Naive thymus-derived CD8-positive, alpha-beta T cell (primary cell): ENCODE measurements at regions not wholly inside any gene's neighbourhood (a gene's known extent, or its start where the extent isn't known, plus 50 kb on each side); places are given as distances from the start of the nearest gene placed in this dataset.

Source experiments
- ATAC-seq, 2 donors: fragments of 150-1000 bp; cut with Tn5 transposase in 1 of 2; sonication (Bioruptor Pico), chemical (Tn5 transposase) in 1 of 2; 1 replicate in 1 of 2; 2 replicates in 1 of 2; pipeline ENCODE4 v1.10.0; 2021; ENCODE audit warnings: mild to moderate bottlenecking in 2 of 2, moderate library complexity in 2 of 2
- POLR2A ChIA-PET: fragments of 350-600 bp; sonication (Branson Sonifier 250); formaldehyde crosslinking; loops from one replicate; lab custom pipeline; 2021; ENCODE audit warnings: antibody characterized with exemption; lab: Charles Lee
- DNase-seq, 10 donors: peaks; one replicate each; pipeline versions ENCODE4 v3.0.0 to v3.0.0-alpha.2; 2020 to 2022
- H3K27ac Mint-ChIP-seq, 10 donors: one replicate each; pipeline ENCODE4 v1.8.0; 2020 to 2022; ENCODE audit warnings: mild to moderate bottlenecking in 10 of 10, mixed read lengths in 10 of 10, moderate library complexity in 4 of 10, inconsistent platforms in 1 of 10
- H3K27me3 Mint-ChIP-seq, 5 donors: one replicate each; pipeline ENCODE4 v1.8.0; 2021 to 2022; ENCODE audit warnings: mixed read lengths in 5 of 5
- H3K36me3 Mint-ChIP-seq, 3 donors: one replicate each; pipeline ENCODE4 v1.8.0; 2020 to 2022; ENCODE audit warnings: mixed read lengths in 3 of 3, mild to moderate bottlenecking in 2 of 3, inconsistent platforms in 1 of 3
- H3K4me1 Mint-ChIP-seq, 4 donors: one replicate each; pipeline ENCODE4 v1.8.0; 2021 to 2022; ENCODE audit warnings: mixed read lengths in 4 of 4
- H3K4me3 Mint-ChIP-seq, 10 donors: one replicate each; pipeline ENCODE4 v1.8.0; 2020 to 2022; ENCODE audit warnings: mild to moderate bottlenecking in 10 of 10, mixed read lengths in 10 of 10, moderate library complexity in 6 of 10, inconsistent platforms in 1 of 10
- H3K9me3 Mint-ChIP-seq, 9 donors: one replicate each; pipeline ENCODE4 v1.8.0; 2020 to 2022; ENCODE audit warnings: mixed read lengths in 9 of 9, mild to moderate bottlenecking in 3 of 9, inconsistent platforms in 1 of 9, moderate library complexity in 1 of 9

DNA sequence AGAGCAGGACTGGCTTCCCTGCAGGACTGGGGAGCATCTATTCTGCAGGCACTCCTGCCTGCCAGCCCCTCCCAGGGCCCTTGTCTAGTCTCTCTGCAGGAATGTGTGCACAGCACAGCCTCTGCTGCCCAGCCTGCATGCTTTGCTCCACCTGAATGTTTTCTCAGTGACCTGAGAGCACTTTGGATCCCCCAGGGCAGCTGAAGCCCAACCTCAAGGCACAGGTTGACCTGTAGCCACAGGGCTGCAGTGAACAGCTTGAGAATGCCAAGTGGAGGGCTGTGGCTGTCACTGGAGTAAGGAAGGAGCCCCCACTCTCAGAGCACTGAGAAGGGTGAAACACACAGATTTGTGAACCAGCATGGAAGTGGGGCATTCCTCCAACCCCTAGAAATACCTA is 760.2 kb downstream of the STIM2 start:
- no peaks in the 10 kb centered on the region for H3K27me3 Mint-ChIP-seq
- H3K4me3 Mint-ChIP-seq: no peak overlapping the region
- POLR2A ChIA-PET: no interaction called here
- ATAC-seq (no peak), DNase-seq (no peak)
- H3K4me1 Mint-ChIP-seq: no peaks in the 10 kb centered on the region
- no peak overlapping the region for H3K27ac Mint-ChIP-seq
- H3K36me3 Mint-ChIP-seq: peaks cover 0 to 5% (median 0%) of the 10 kb centered on the region in 3 donors
- peaks cover 0 to 29% (median 6%) of the 10 kb centered on the region in 9 donors for H3K9me3 Mint-ChIP-seq

DNA sequence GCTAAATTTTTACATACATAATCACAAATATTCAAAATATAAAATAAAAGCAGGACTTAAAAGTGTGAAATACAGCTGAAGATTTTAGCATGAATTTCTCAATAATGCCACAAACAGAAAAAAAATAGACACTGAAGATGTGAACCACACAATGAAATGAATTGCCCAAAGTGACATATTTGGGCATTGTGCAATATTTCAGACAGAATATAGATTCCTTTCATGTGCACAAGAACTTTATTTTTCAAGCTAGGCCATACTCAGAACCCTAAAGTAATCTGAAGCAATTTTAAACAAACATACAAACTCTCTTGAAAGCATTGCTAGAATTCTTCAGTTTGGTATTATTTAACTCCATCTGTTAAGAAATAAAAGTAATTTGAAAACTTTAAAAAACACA is 764.1 kb downstream of the STIM2 start:
- Mint-ChIP-seq H3K4me1 (no peaks in the 10 kb centered on the region), H3K4me3 (no peak overlapping the region), H3K36me3 (peaks cover 0 to 5% (median 0%) of the 10 kb centered on the region in 3 donors), H3K27me3 (no peaks in the 10 kb centered on the region), H3K9me3 (peaks cover 0 to 45% (median 8%) of the 10 kb centered on the region in 9 donors), H3K27ac (no peak overlapping the region)
- DNase-seq: no peak
- no peak for ATAC-seq
- POLR2A ChIA-PET: no interaction called here

DNA sequence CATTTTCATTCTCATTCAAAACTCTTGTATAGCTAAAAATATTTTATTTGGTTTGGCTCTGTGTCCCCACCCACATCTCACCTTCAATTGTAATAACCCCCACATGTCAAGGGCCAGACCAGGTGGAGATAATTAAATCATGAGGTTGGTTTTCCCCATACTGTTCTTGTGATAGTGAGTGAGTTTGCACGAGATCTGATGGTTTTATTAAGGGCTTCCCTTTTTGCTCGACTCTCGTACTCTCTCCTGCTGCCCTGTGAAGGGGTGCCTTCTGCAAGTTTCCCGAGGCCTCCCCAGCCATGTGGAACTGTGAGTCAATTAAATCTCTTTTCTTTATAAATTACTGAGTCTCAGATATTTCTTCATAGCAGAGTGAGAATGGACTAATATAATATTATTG is 768.0 kb downstream of the STIM2 start:
- Mint-ChIP-seq H3K4me1 (no peaks in the 10 kb centered on the region), H3K4me3 (no peak overlapping the region), H3K9me3 (peaks cover 0 to 22% (median 2%) of the 10 kb centered on the region in 9 donors)

DNA sequence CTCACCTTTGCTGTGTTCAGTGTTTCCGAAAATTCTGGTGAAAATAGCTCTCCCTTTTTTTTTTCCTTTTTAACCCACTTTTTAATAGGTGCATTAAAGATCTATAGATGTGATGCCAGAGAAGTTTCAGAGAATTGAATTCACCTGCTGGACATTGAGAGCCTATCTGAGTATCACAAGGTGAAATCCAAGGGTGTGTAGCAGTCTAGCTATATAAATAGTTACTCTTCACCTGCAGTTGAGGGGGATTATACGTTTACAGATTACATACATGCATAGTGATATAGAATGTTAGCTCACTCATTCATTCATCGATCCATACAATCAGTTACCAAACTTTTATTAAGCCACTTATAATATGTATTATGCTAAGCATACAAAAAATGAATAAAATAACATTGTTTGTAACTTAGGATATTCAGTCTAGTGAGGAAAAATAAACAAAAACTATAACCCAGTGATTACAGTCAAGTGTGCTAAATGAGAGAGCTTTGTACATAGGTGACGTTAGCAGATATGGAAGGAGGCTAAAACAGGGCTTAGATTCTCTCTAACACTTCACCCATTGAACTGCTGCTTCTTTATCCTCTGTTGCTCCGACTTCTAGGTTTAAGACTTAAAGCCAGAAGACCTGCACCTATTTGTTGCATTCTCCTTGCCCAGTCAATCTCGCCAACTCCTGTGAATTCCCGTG is 769.0 kb downstream of the STIM2 start:
- H3K4me1 Mint-ChIP-seq: no peaks in the 10 kb centered on the region
- peaks cover 0 to 22% (median 2%) of the 10 kb centered on the region in 9 donors for H3K9me3 Mint-ChIP-seq
- DNase-seq (no peak), ATAC-seq (no peak)
- no peak overlapping the region for H3K27ac Mint-ChIP-seq
- H3K27me3 Mint-ChIP-seq: no peaks in the 10 kb centered on the region
- POLR2A ChIA-PET: no interaction called here
- H3K36me3 Mint-ChIP-seq: no peaks in the 10 kb centered on the region
- no peak overlapping the region for H3K4me3 Mint-ChIP-seq

More for the DNA sequence above, 768.0 kb downstream of the STIM2 start:
- no peaks in the 10 kb centered on the region for H3K27me3 Mint-ChIP-seq
- H3K27ac Mint-ChIP-seq: no peak overlapping the region
- DNase-seq (no peak), ATAC-seq (no peak)
- H3K36me3 Mint-ChIP-seq: no peaks in the 10 kb centered on the region
- POLR2A ChIA-PET: no interaction called here

DNA sequence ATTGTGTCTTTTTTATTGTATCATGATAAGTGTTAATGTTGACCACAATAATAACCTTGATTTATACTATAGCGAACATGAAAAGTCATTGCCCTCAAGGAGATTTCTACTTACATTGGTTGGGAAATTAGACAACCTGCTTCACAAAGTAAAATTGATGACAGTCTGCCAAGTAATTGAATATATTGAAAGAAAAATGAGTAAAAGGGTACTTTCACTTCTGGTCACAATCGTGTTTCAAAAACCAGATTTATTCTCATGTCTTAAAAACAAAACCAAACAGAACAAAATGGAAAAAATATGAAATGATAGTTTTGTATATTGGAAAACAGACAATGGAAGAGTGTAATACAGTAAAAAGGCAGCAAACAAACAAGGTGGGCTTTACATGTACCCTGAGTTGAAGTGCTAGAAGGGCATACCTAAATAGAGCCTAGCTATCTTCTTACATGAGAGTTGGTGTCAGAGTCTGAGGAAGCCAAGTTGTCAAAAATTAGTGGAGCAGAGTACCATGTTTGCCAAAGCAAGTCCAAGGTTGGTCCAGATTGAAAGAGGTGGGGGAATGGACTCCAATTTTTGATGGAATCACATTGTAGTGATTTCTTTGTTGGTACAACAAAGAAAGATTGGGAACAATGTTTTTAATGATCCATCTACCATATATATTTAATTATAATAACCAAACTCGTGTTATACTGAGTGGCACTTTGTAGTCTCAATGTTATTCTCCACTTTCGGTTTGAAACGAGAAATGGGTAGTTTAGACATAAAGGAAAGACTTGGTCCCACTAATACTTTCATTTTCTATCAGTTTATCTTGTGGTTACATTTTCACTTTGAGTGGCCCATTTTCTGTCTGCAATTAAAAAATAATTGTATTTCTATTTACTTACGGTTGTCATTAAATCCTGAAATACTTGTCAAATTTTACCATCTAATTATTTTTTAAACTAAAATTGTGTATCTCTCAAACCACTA is 775.6 kb downstream of the STIM2 start:
- H3K27ac Mint-ChIP-seq: no peak overlapping the region
- no peaks in the 10 kb centered on the region for H3K27me3 Mint-ChIP-seq
- no peak for ATAC-seq
- POLR2A ChIA-PET: no interaction called here
- DNase-seq: no peak
- no peaks in the 10 kb centered on the region for H3K4me1 Mint-ChIP-seq
- H3K4me3 Mint-ChIP-seq: no peak overlapping the region
- H3K9me3 Mint-ChIP-seq: peaks cover 0 to 12% (median 0%) of the 10 kb centered on the region in 9 donors
- H3K36me3 Mint-ChIP-seq: no peaks in the 10 kb centered on the region

DNA sequence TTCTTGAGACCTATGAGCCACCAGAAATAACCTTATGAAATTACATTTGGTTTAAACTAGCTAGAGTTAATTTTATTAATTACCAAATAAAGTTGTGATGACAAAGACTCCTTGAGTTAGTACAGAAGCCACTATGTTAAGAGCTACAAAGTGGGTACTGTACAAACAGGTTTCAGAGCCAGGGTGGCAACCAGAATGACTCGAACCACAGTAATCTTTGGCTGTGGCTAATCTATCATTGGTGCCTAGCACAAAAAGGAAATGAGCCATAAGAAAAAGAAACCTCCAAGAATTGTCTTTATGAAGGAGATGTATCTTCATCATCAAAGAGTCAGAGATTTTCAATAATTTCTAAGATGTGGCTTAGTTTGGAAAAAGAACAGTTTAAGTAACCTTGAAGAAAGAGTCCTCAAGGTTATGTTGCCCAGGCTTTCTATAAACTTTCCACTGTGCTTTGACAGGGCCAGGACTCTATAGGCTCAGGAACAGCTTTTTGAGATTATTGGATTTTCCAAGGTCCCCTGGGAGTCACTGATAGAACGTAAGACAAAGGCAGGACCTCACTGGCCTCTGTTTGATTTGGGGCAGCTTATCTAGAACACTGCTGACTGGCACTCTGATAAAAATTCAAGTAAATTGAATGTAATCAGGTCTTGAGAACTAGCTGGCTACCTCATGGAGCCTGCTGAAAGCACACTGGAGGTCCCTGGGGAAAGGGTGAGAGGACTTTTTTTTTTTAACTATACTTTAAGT is 777.7 kb downstream of the STIM2 start:
- Mint-ChIP-seq H3K27me3 (no peaks in the 10 kb centered on the region), H3K4me3 (no peak overlapping the region), H3K27ac (no peak overlapping the region), H3K36me3 (no peaks in the 10 kb centered on the region), H3K9me3 (peaks cover 0 to 12% (median 0%) of the 10 kb centered on the region in 9 donors), H3K4me1 (no peaks in the 10 kb centered on the region)
- POLR2A ChIA-PET: no interaction called here
- no peak for ATAC-seq
- DNase-seq: no peak

DNA sequence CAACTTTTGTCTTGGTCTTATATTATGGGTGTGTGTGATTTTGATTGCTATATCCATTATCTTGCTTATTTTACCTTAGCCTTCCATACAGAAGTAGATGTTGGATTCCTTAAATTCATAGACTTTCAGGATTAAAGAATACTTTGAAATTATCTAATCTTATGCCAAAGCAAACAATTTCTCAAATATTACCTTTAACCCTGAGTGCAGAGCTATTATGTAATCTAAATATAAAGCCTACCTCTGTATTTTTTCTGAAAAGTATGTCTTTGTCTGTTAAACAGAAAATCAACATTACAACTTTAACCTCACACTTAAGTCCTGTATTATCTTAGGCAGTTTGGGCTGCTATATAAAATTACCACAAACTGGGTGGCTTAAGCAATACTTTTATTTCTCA is 782.5 kb downstream of the STIM2 start:
- no peak for ATAC-seq
- H3K27ac Mint-ChIP-seq: no peak overlapping the region
- H3K4me3 Mint-ChIP-seq: no peak overlapping the region
- H3K9me3 Mint-ChIP-seq: peaks cover 0 to 5% (median 0%) of the 10 kb centered on the region in 9 donors
- H3K4me1 Mint-ChIP-seq: no peaks in the 10 kb centered on the region
- H3K36me3 Mint-ChIP-seq: no peaks in the 10 kb centered on the region
- POLR2A ChIA-PET: no interaction called here
- no peak for DNase-seq
- no peaks in the 10 kb centered on the region for H3K27me3 Mint-ChIP-seq

DNA sequence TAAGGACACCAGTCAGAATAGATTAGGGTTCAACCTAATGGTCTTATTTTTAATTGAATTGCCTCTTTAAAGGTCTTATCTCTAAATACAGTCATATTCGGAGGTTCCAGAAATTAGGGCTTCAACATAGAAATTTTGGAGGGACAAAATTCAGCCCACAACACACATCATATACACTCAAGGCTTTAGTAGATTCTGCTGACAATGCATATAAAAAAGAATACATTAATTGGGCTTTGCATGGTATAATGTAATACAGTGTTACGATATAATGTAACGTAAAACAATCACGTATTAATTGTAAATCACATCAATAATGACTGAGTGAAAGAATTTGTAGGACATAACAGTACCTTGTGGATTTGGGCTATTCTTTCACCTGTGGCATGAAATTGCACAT is 787.8 kb downstream of the STIM2 start:
- Mint-ChIP-seq H3K4me1 (no peaks in the 10 kb centered on the region), H3K36me3 (no peaks in the 10 kb centered on the region), H3K27me3 (no peaks in the 10 kb centered on the region), H3K9me3 (peaks cover 0 to 5% (median 0%) of the 10 kb centered on the region in 9 donors), H3K27ac (no peak overlapping the region), H3K4me3 (no peak overlapping the region)
- no peak for ATAC-seq
- POLR2A ChIA-PET: no interaction called here
- no peak for DNase-seq

DNA sequence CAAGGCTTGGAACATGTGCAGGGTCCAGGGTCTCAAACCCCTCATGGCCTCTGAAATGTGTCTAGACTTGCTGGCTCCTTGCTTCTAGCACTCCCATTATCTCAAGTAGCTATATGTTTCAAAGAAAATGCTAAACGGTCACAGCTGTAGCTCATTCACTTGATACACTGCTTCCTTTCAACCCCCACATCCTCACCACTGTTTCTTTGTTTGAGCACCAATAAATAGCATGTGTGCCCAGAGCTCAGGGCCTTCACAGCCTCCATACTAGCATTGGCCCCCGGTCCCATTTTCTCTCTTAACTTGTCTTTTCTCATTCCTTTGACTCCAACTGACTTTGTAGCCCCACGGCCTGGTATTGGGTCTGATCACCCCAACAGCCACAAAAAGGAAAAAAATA is 801.8 kb downstream of the STIM2 start:
- H3K36me3 Mint-ChIP-seq: no peaks in the 10 kb centered on the region
- POLR2A ChIA-PET: no interaction called here
- no peaks in the 10 kb centered on the region for H3K4me1 Mint-ChIP-seq
- H3K4me3 Mint-ChIP-seq: no peak overlapping the region
- no peak for ATAC-seq
- H3K27me3 Mint-ChIP-seq: no peaks in the 10 kb centered on the region
- DNase-seq: no peak
- H3K9me3 Mint-ChIP-seq: no peaks in the 10 kb centered on the region
- no peak overlapping the region for H3K27ac Mint-ChIP-seq

DNA sequence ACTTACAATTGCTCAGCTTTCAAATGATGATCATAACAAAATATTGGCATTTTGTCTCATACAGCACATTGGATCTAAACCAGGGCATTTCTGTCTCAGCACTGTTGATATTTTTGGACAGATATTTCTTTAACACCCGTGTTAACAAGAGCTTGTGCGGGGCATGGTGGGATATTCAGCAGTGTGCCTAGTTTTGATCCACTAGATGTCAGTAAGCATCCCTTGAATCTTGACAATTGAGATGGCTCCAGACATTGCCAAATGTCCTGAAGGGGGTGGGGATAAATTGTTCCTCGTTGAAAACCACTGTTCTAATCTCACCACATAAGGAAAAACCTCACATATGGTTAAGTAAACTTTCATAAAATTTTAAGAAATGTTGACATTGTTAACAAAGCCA is 806.3 kb downstream of the STIM2 start:
- no peak for DNase-seq
- no peaks in the 10 kb centered on the region for H3K36me3 Mint-ChIP-seq
- H3K27ac Mint-ChIP-seq: no peak overlapping the region
- peaks cover 0 to 19% (median 0%) of the 10 kb centered on the region in 9 donors for H3K9me3 Mint-ChIP-seq
- POLR2A ChIA-PET: no interaction called here
- H3K4me1 Mint-ChIP-seq: no peaks in the 10 kb centered on the region
- no peak overlapping the region for H3K4me3 Mint-ChIP-seq
- H3K27me3 Mint-ChIP-seq: no peaks in the 10 kb centered on the region
- no peak for ATAC-seq

DNA sequence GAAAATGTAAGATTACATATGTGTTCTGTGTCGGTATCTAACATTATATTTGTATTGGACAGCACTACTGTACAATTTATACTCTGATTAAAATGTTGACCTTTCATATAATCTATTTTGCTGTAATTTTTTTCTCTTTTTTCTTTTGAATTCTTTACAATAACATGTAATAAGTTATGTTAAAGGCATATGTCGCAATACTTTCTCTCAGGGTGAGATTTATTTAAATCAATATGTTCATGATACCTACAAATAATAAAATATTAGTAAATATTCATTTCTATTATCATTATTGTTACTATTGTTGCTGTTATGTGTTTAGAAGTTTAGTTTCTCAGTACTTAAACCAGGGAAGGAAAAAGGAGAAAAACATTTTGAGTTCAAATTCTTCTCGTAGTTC is 807.4 kb downstream of the STIM2 start:
- no peaks in the 10 kb centered on the region for H3K4me1 Mint-ChIP-seq
- no peak for DNase-seq
- H3K9me3 Mint-ChIP-seq: peaks cover 0 to 19% (median 0%) of the 10 kb centered on the region in 9 donors
- H3K4me3 Mint-ChIP-seq: no peak overlapping the region
- no peaks in the 10 kb centered on the region for H3K27me3 Mint-ChIP-seq
- no peaks in the 10 kb centered on the region for H3K36me3 Mint-ChIP-seq
- H3K27ac Mint-ChIP-seq: no peak overlapping the region
- POLR2A ChIA-PET: no interaction called here
- no peak for ATAC-seq

DNA sequence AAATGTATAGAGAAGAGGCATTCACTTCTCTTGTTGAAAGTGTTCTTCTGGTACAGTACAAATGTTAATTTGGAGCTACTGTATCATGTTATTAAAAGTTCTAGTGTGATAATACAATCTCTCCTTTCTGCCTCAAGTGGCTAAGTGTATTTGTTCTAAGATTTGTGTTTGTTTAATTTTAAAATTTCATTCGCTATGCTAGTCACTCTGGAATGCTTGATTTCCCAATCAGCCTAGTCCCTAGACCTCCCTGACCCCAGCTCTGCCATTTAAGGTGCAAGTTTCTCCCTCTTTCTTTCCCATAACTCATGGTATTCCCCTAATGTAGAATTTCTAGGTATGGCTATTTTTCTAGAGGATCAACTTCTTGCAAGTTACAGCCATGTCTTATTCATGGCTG is 817.4 kb downstream of the STIM2 start:
- DNase-seq (no peak), ATAC-seq (no peak)
- H3K27ac Mint-ChIP-seq: no peak overlapping the region
- no peaks in the 10 kb centered on the region for H3K4me1 Mint-ChIP-seq
- H3K9me3 Mint-ChIP-seq: peaks cover 0 to 11% (median 0%) of the 10 kb centered on the region in 9 donors
- no peaks in the 10 kb centered on the region for H3K27me3 Mint-ChIP-seq
- no peak overlapping the region for H3K4me3 Mint-ChIP-seq
- H3K36me3 Mint-ChIP-seq: no peaks in the 10 kb centered on the region
- POLR2A ChIA-PET: no interaction called here

DNA sequence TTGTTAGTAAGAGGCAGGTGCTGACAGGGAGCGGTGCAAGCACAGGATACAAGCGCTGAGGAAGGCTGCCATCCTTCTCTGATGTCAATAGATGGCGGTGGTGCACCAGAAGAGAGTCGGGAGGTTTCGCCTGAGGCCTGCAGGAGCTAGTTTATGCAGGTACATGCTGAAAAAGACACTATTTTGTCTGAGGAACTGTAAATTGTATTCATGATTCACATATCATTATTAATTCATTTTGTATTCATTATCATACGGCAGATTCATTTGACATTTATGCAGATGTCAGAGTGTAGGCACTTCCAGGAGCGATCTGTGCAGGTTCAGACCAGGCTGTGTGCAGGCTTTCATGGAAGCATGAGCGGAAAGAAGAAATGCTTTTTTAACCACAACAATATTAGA is 824.0 kb downstream of the STIM2 start:
- DNase-seq (no peak), ATAC-seq (no peak)
- no peak overlapping the region for H3K4me3 Mint-ChIP-seq
- POLR2A ChIA-PET: no interaction called here
- peaks cover 0 to 9% (median 0%) of the 10 kb centered on the region in 9 donors for H3K9me3 Mint-ChIP-seq
- H3K4me1 Mint-ChIP-seq: no peaks in the 10 kb centered on the region
- H3K27ac Mint-ChIP-seq: no peak overlapping the region
- no peaks in the 10 kb centered on the region for H3K36me3 Mint-ChIP-seq
- H3K27me3 Mint-ChIP-seq: no peaks in the 10 kb centered on the region
